Epithelial cell of esophagus (primary cell): ENCODE measurements at regions not wholly inside any gene's neighbourhood (a gene's known extent, or its start where the extent isn't known, plus 50 kb on each side); places are given as distances from the start of the nearest gene placed in this dataset.

Experiments
- DNase-seq: peaks from one replicate; pipeline ENCODE4 v3.0.0; 2010; ENCODE audit warnings: low read depth
- H3K4me3 ChIP-seq: 2 replicates; pipeline ENCODE4 v1.5.1; 2011; ENCODE audit warnings: mild to moderate bottlenecking, low read length, control low read depth
- CTCF ChIP-seq: IDR thresholded peaks from 2 replicates; pipeline ENCODE4 v1.5.1; 2011; ENCODE audit warnings: low read depth, mild to moderate bottlenecking, low read length, control low read depth, inconsistent platforms; ENCODE audit not compliant: insufficient read depth; ENCODE audit errors: missing control alignments

GRCh38 chr6:165060720-165061119 lies 248.7 kb downstream of the C6orf118 start:
- no peak overlapping the region for H3K4me3 ChIP-seq
- peak; percentile 9 for DNase-seq
- no peak for TF ChIP-seq CTCF

GRCh38 chr6:165059032-165059431 lies 250.4 kb downstream of the C6orf118 start:
- peak; percentile 84 for DNase-seq

GRCh38 chr6:165056292-165056691 lies 253.1 kb downstream of the C6orf118 start:
- no peak overlapping the region for H3K4me3 ChIP-seq
- no peak for TF ChIP-seq CTCF
- DNase-seq: no peak

More at GRCh38 chr6:165059032-165059431, 250.4 kb downstream of the C6orf118 start:
- no peak overlapping the region for H3K4me3 ChIP-seq
- no peak for TF ChIP-seq CTCF

- TF ChIP-seq CTCF: peak; percentile 33
- H3K4me3 ChIP-seq: no peak overlapping the region
- DNase-seq: peak; percentile 74
These were observed 254.2 kb downstream of the C6orf118 start for GRCh38 chr6:165055231-165055630.

GRCh38 chr6:165052561-165053480 lies 256.6 kb downstream of the C6orf118 start:
- no peak for DNase-seq
- H3K4me3 ChIP-seq: no peak overlapping the region
- TF ChIP-seq CTCF: no peak

- no peak overlapping the region for H3K4me3 ChIP-seq
- TF ChIP-seq CTCF: peak; percentile 45
- DNase-seq: peak; percentile 51
These were observed 260.0 kb downstream of the C6orf118 start for GRCh38 chr6:165049362-165049761.
